Coronary artery (tissue), 2 donors: ENCODE measurements at regions not wholly inside any gene's neighbourhood (a gene's known extent, or its start where the extent isn't known, plus 50 kb on each side); places are given as distances from the start of the nearest gene placed in this dataset.

Experiments used
- DNase-seq: peaks from one replicate; pipeline ENCODE4 v3.0.0-alpha.2; 2017; ENCODE audit warnings: low spot score
- H3K27ac ChIP-seq, 2 donors: fragments of 200-600 bp; sonication (generic); one replicate each; pipeline ENCODE4 v1.5.1; 2016 to 2019
- H3K4me3 ChIP-seq: fragments of 200-600 bp; sonication (generic); 2 replicates; pipeline ENCODE4 v1.5.1; 2016; ENCODE audit warnings: mild to moderate bottlenecking, moderate library complexity
- TF ChIP-seq, protein P1 (sequence below): fragments of 200-600 bp; sonication (generic); IDR thresholded peaks from one replicate; pipeline ENCODE4 v1.5.1; 2019; ENCODE audit warnings: antibody characterized with exemption

DNA sequence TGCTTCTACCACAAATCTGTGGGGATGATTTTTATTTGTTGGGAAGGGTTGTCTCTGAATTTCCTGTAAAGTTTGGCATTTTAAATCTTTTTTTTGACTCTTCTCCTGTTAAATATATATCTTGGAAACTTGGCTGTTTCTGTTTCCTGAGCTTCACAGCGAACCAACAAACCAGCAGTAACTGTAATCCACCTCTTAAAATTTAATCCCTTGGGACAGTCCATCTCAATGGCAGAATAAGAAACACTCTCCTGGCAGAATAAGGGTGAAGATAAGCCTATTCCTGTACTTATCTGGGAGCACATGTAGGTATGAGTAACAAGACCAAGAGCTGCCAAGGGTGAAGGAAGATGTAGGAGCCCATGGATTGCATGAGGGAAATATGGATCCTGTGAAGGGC is 73.1 kb upstream of the RPS23 start:
- no peak overlapping the region for H3K4me3 ChIP-seq
- no peak for DNase-seq
- TF ChIP-seq, protein P1, sequence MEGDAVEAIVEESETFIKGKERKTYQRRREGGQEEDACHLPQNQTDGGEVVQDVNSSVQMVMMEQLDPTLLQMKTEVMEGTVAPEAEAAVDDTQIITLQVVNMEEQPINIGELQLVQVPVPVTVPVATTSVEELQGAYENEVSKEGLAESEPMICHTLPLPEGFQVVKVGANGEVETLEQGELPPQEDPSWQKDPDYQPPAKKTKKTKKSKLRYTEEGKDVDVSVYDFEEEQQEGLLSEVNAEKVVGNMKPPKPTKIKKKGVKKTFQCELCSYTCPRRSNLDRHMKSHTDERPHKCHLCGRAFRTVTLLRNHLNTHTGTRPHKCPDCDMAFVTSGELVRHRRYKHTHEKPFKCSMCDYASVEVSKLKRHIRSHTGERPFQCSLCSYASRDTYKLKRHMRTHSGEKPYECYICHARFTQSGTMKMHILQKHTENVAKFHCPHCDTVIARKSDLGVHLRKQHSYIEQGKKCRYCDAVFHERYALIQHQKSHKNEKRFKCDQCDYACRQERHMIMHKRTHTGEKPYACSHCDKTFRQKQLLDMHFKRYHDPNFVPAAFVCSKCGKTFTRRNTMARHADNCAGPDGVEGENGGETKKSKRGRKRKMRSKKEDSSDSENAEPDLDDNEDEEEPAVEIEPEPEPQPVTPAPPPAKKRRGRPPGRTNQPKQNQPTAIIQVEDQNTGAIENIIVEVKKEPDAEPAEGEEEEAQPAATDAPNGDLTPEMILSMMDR, result no peak
- peak overlapping the region in 1 of 2 donors; percentile 29 for H3K27ac ChIP-seq

DNA sequence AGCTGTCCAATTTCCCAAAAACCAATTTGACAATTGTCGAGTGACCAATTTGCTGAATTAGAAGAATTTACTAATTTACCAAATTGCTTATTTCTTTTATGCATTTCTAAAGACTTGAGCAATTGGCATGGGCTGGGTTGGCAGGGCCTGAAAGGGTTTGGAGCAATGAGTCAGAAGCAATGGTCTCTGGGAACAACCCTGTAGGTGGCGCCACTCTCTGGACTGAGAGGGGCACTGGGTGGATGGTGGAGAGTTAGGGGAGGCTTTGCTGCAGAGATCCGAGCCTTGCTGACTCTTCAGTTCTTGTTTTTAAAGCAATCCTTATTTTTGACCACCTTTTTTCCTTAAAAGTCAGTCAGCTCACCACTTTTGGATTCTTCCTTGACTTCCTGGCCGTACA is 71.5 kb upstream of the RPS23 start:
- TF ChIP-seq, protein P1, result no peak
- peak overlapping the region; percentile 53 to 94 for H3K27ac ChIP-seq
- DNase-seq, result no peak
- no peak overlapping the region for H3K4me3 ChIP-seq

DNA sequence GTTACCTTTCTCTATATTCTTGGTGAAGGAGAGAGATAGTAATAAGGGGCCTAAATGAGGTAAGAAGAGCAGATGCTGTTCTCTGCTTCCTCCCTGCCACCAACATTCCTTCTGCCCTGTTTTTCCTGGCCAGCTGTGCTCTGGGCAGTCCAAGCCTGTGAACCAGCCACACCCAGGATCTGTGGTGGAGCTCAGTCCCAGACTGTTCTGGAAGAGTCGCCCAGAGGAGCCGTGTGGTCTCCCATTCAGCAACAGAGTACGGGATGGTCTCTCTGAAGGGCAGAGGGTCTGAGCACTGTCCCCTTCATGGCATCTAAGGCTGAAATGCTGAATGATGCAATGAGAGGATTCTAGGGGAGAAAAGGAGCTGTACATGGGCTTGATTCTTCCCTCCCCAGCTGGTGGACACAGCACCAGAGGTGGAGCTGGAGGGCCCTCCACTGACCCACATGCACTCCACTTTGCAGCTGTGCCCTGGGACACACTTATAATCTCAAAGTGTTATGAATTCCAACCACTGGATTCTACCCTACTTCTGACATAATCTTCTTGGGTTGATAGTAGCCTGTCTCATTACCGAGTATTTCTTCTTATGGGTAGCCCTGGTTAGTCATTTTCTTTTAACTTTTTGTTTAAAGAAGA is 70.8 kb upstream of the RPS23 start:
- TF ChIP-seq, protein P1, result no peak
- Histone ChIP-seq H3K27ac (peak overlapping the region; percentile 53 to 94), H3K4me3 (peak overlapping the region; percentile 23)
- no peak for DNase-seq

DNA sequence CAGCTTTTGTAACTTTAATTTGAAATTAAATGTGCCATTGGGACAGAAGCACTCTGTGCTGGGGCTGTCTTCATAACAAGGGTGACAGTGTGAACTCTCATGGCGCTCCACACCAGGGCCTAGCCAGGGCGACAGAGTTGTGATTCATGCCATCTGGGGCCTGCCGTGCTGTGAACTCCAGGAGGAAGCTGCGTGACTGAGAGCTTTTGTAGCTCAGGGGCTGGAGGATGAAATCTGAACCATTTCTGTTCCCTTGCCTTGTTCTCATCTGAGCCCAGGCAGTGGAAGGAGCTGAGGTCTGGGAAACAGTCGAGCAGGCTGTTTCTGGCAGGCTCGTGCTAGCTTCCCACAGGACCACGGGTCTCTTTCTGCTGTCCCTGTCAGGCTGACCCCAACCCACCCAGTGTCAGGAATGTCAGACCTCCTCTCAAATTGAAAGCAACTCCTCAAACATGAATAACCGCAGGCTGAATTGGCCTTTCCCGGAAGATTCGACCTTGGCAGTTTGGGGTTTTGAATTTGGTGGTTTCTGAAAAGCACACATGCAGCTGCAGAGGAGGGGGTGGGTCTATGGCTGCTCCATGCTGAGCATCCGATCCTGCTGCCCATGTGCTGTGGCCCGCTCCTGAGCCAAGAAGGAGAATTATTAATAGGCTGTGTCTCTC is 69.2 kb upstream of the RPS23 start:
- peak overlapping the region; percentile 32 for H3K4me3 ChIP-seq
- no peak for DNase-seq
- peak overlapping the region; percentile 53 to 94 for H3K27ac ChIP-seq
- TF ChIP-seq, protein P1, result no peak

DNA sequence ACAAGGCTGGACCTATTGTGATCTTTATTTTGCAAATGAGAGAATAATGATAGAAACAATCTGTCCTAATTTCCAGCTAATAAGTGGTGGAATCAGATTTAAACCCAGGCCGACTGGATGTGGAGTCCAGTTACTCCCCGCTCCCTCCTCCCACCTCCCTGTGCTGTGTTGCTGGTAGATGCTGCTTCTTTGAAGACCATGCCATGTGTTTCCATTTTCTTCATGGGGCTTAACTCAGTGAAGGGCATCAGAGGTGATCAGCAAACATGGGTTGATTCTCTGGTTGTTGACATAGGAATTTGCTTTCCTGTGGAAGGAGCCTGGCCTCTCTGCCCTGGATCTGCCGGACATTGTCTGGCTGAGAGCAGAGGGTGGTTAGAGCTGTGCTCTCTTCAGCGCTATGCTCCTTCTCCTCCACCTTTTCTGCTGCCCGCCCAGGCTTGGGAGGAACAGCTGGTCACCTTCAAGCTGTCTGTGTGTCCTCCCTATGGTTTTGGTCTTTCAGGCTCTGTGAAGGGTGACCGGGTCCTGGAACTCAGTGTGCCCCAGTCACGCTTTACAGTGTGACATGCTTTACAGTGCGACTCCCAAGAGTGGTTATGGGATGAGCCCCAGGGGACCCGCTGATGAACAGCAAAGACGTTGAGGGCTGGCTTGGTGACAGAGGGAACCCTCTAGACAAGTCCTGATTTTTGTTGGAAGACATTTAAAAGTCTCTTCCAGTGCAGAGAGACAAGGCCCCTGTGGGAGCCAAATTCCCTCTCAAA is 68.4 kb upstream of the RPS23 start:
- no peak for DNase-seq
- TF ChIP-seq, protein P1, result no peak

DNA sequence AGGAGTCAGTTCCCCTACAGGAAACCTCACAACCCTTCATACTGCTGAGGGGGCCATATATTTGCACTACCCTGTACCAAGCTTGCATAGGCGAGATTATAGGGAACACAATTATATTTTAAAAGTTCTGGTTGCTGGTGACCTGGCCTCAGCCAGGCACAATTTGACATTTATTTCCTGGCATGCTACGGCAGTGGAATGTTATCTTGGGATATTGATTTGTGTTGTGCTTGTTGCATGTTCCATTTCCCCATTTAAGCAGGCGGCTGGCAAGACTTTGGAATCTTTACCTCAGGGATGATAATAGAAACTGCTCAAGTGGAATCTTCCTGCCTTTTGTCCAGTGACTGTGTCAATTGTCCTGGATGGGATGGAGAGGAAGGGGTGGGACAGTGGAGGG is 67.0 kb upstream of the RPS23 start:
- H3K27ac ChIP-seq, result no peak overlapping the region
- no peak for DNase-seq
- TF ChIP-seq, protein P1, result no peak

More for the DNA sequence above, 68.4 kb upstream of the RPS23 start:
- Histone ChIP-seq H3K27ac (peak overlapping the region; percentile 53 to 94), H3K4me3 (no peak overlapping the region)

More for the DNA sequence above, 67.0 kb upstream of the RPS23 start:
- no peak overlapping the region for H3K4me3 ChIP-seq
